ENCODE measurements at regions not wholly inside any gene's neighbourhood (a gene's known extent, or its start where the extent isn't known, plus 50 kb on each side); places are given as distances from the start of the nearest gene placed in this dataset.

DNA sequence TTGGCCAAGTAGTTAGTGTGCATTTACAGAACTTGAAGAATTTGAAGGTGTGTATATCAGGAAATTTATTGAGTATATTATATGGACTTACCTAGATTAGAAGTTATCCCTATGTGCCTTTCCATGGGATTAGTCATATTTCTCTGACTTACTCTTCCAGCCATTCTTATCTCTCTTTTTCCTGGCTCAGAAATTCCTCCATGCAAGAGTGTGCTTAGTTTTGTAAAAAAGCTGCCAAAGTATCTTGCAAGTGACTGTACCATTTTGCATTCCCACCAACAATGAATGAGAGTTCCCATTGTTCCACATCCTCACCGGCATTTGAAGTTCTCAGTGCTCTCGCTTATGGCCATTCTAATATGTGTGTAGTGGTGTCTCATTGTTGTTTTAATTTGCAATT is 82.2 kb upstream of the GUCA2B start:
- TF ChIP-seq EZH2 (IDR thresholded peaks at IDR 0.05; ENCODE audit: insufficient read depth, poor library complexity, severe bottlenecking): no peak
- TF ChIP-seq EZH2phosphoT487 (IDR thresholded peaks at IDR 0.05; ENCODE audit: insufficient read depth, low read depth): no peak

All from GM23248 (cell line).